Aorta (tissue), 5 donors: ENCODE measurements at regions not wholly inside any gene's neighbourhood (a gene's known extent, or its start where the extent isn't known, plus 50 kb on each side); places are given as distances from the start of the nearest gene placed in this dataset.

Source experiments
- ATAC-seq: fragments of 200-7000 bp; cut with Tn5 transposase; one replicate; pipeline ENCODE4 v1.9.1; 2022; ENCODE audit warnings: moderate library complexity; ENCODE audit not compliant: low FRiP score
- DNase-seq, 2 donors: peaks; one replicate each; pipeline ENCODE4 v3.0.0-alpha.2; 2020
- H3K27ac ChIP-seq, 2 donors: one replicate each; pipeline ENCODE4 v1.5.1; 2013; ENCODE audit warnings: low read length in 2 of 2, mild to moderate bottlenecking in 2 of 2, moderate library complexity in 2 of 2, control low read depth in 1 of 2, inconsistent platforms in 1 of 2, low read depth in 1 of 2
- H3K27me3 ChIP-seq, 2 donors: one replicate each; pipeline ENCODE4 v1.6.1; 2013; ENCODE audit warnings: control low read depth in 1 of 2, low read length in 1 of 2, mild to moderate bottlenecking in 1 of 2, moderate library complexity in 1 of 2; ENCODE audit not compliant: insufficient read depth in 2 of 2, control insufficient read depth in 1 of 2
- H3K36me3 ChIP-seq, 2 donors: one replicate each; pipeline ENCODE4 v1.6.1; 2013; ENCODE audit warnings: control low read depth in 1 of 2, low read length in 1 of 2, mild to moderate bottlenecking in 1 of 2; ENCODE audit not compliant: insufficient read depth in 2 of 2, control insufficient read depth in 1 of 2
- H3K4me1 ChIP-seq, 2 donors: one replicate each; pipeline ENCODE4 v1.6.1; 2013; ENCODE audit warnings: low read length in 2 of 2, control low read depth in 1 of 2, mild to moderate bottlenecking in 1 of 2, moderate library complexity in 1 of 2; ENCODE audit not compliant: insufficient read depth in 2 of 2, control insufficient read depth in 1 of 2
- H3K4me3 ChIP-seq, 2 donors: one replicate each; pipeline ENCODE4 v1.5.1; 2013; ENCODE audit warnings: low read length in 2 of 2, control low read depth in 1 of 2, mild to moderate bottlenecking in 1 of 2
- H3K9me3 ChIP-seq: one replicate; pipeline ENCODE4 v1.6.1; 2013; ENCODE audit warnings: mild to moderate bottlenecking, low read length; ENCODE audit not compliant: control insufficient read depth
- WGBS, 2 donors: extraction: QIAGEN DNeasy Blood & Tissue Kit; methylation state at CpG; one replicate each; pipeline ENCODE4 v1.1.7; 2013; 5-methylcytosine and 5-hydroxymethylcytosine counted together
- intact Hi-C, 2 donors: fragments of 100-400 bp; cut with DNase I; formaldehyde crosslinking; loops; one replicate each; pipeline versions ENCODE4 v1.14.2 to v1.15.0; 2022
- donor health status: healthy with polysubstance abuse.
- donor health status: Bipolar disorder and iron deficiency.
- donor health status: DM: no; HTN: no; CAD: no.
- donor health status: DM: no; HTN: no; CAD: no.
- donor health status: DM: yes; HTN: yes; CAD: no.

DNA sequence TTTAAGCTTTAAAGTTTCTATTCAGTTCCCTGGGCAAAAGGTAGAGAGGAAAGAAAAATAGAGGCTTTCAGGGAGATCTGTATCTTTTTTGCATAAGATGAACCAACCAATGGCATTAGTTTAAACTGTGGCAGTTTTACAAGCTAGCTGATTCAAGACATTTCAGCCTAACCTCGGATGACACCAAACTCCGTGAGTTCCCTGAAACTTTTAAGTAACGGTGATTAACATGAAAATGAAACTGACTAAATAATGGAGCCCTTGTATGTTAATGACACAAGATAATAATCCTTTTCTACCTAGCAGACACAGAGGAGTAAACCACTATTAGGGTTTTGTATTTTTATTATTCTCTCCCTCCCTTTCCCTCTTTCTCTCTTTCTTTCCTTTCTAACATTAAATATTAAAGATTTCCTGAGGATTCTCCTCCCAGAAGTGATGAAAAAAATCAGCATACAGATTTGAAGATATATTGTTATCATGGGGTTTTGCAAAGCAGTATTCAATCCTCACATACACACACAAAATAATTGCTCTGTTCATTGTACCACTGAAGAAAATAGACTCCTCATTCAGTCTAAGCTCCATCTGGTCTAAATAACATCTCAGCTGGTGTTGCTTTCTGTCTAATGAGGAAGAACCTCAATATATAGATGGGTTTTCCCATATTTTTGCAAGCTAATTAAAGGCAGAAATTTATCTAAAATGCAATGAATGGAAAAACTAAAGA, 483.8 kb downstream of the NOVA1 start:
- ATAC-seq = no peak

DNA sequence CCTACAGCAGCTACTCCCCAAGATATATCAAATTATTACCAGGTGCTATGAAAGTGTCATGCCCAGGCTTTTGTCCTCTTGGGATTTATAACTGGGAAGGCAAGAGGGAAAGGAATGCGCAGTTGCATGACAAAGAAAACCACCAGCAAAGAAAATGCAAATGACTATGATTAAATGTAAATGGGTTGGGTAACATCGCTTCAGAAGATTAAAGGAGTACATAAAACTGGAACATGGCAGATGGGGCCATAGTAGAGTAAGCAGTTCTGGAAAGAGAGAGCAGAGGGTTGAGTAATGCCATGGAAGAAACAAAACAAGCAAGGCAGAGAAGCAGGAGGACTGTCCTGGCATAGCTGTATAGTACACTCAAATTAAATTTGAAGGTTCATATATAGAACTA, 493.1 kb downstream of the NOVA1 start:
- intact Hi-C loops = no loop called here
- DNase-seq = no peak
- Histone ChIP-seq H3K4me1 (no peaks in the 10 kb centered on the region), H3K4me3 (no peak overlapping the region), H3K36me3 (no peaks in the 10 kb centered on the region), H3K27me3 (no peaks in the 10 kb centered on the region), H3K27ac (no peak overlapping the region), H3K9me3 (no peaks in the 10 kb centered on the region)
- no peak for ATAC-seq
- 83 to 86% methylated on average over 2 of the region's 2 CpGs for WGBS, 2 donors

More for the DNA sequence above, 483.8 kb downstream of the NOVA1 start:
- intact Hi-C loops = no loop called here
- Histone ChIP-seq H3K27ac (no peak overlapping the region), H3K36me3 (no peaks in the 10 kb centered on the region), H3K9me3 (no peaks in the 10 kb centered on the region), H3K4me3 (no peak overlapping the region), H3K4me1 (no peaks in the 10 kb centered on the region), H3K27me3 (no peaks in the 10 kb centered on the region)
- WGBS, 2 donors = 51 to 59% methylated on average over 3 of the region's 3 CpGs
- DNase-seq = no peak

DNA sequence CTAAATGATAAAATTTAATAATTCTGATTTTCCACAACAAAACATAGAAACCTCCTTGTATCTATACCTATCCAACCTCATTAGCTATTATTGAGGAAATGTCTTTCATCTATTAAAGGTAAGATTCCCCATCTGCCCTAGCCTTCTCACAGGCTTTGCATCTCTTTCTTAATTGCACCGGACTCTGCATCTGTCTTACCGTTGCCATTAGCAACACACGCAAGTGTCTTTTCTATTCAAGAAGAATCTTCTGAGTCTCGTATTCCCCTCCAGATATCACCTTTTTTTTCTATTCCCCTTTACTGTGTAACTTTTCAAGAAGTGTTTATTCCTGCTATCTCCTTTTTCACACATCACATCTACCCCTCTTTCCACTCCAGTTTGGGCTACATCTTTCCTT, 500.0 kb downstream of the NOVA1 start:
- Histone ChIP-seq H3K27me3 (no peaks in the 10 kb centered on the region), H3K4me3 (no peak overlapping the region), H3K4me1 (no peaks in the 10 kb centered on the region), H3K27ac (no peak overlapping the region), H3K36me3 (no peaks in the 10 kb centered on the region), H3K9me3 (no peaks in the 10 kb centered on the region)
- no peak for ATAC-seq
- intact Hi-C loops = no loop called here
- WGBS, 2 donors = 61 to 64% methylated on average over 4 of the region's 4 CpGs
- DNase-seq = no peak

DNA sequence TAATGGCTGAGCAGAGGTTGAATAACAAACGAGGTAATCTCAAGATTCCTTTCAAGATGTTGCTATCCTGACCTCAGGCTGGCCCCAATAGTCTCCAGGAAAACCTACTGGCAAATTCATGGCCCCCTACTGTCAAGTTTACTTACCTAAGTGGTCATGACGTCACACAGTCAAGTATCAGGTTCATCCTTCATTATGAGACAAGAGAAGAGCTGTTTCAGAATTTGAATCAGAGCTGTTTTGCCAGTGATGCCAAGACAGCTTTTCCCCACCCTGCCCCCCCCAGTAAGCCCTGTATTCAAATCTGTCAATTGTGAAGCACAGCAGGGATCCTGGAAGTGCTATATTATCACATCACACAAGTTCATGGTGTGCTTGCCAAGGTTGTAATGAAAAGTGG, 509.6 kb downstream of the NOVA1 start:
- no peak for DNase-seq
- intact Hi-C loops = no loop called here
- Histone ChIP-seq H3K36me3 (no peaks in the 10 kb centered on the region), H3K4me3 (no peak overlapping the region), H3K9me3 (peaks cover 1% of the 10 kb centered on the region), H3K4me1 (no peaks in the 10 kb centered on the region), H3K27me3 (peaks cover 0 to 3% of the 10 kb centered on the region in 2 donors), H3K27ac (no peak overlapping the region)
- no peak for ATAC-seq
- 18 to 23% methylated on average over 2 of the region's 2 CpGs for WGBS, 2 donors

DNA sequence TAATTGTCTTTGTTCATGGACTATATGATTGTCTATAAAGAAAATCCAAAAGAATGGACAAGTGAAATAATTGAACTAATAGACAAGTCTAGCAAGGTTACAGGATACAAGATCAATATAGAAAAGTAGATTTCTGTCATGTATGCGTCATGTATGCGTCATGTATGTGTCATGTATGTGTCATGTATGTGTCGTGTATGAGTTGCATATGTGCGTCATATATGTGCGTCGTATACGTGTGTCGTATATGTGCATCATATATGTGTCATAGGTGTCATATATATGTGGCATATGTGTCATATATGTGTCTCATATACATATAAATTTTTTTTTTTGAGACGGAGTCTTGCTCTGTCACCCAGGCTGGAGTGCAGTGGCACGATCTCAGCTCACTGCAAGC, 516.8 kb downstream of the NOVA1 start:
- H3K27ac ChIP-seq = no peak overlapping the region
- no peaks in the 10 kb centered on the region for H3K4me1 ChIP-seq
- H3K27me3 ChIP-seq = no peaks in the 10 kb centered on the region
- 81 to 89% methylated on average over 10 of the region's 10 CpGs for WGBS, 2 donors
- no peaks in the 10 kb centered on the region for H3K36me3 ChIP-seq
- H3K9me3 ChIP-seq = no peaks in the 10 kb centered on the region
- intact Hi-C loops = no loop called here
- ATAC-seq (no peak), DNase-seq (no peak)
- H3K4me3 ChIP-seq = no peak overlapping the region

DNA sequence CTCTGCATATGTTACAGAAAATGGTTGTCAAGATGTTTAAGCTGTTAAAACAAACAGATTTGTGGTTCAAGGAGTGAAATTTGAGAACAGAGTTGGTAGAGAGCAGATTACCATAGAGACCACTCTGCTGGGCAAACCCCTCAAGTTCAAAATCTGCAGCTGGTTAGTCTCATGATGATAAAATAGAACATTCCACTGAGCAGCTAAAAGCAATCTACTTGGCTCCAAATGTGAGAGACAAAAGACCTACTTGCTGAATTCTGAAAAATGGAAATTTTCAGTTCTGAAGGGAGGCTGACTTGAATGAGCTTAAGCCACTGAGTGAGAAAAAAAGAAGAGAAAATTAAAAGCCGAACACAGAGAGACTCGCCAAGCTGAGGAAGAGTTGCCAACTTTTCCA, 519.3 kb downstream of the NOVA1 start:
- WGBS, 2 donors = 18 to 27% methylated on average over 2 of the region's 2 CpGs
- no peak overlapping the region for H3K27ac ChIP-seq
- H3K9me3 ChIP-seq = no peaks in the 10 kb centered on the region
- H3K4me3 ChIP-seq = no peak overlapping the region
- intact Hi-C loops = no loop called here
- ATAC-seq (no peak), DNase-seq (no peak)
- no peaks in the 10 kb centered on the region for H3K36me3 ChIP-seq
- no peaks in the 10 kb centered on the region for H3K4me1 ChIP-seq
- no peaks in the 10 kb centered on the region for H3K27me3 ChIP-seq

DNA sequence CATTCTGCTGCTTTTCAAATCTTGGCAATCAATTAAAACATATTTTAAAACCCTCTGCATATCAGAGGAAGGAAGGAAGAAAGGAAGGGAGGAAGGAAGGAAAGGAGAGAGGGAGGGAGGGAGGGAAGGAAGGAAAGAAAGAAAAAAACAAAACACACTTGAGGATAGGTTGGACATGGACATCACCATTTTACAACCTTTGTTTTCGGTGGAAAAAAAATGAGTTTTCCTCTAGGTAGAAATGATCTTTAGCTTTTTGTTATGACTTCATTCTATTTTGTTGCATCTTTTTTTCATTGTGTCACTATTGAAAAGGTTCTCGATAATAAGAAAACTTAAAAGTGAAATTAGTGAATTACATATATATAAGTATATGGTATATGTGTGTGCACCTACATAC, 522.9 kb downstream of the NOVA1 start:
- no peak overlapping the region for H3K4me3 ChIP-seq
- no peaks in the 10 kb centered on the region for H3K27me3 ChIP-seq
- H3K4me1 ChIP-seq = no peaks in the 10 kb centered on the region
- 93 to 95% methylated on average over 2 of the region's 2 CpGs for WGBS, 2 donors
- H3K9me3 ChIP-seq = no peaks in the 10 kb centered on the region
- DNase-seq = no peak
- H3K27ac ChIP-seq = no peak overlapping the region
- intact Hi-C loops = no loop called here
- H3K36me3 ChIP-seq = no peaks in the 10 kb centered on the region
- no peak for ATAC-seq

DNA sequence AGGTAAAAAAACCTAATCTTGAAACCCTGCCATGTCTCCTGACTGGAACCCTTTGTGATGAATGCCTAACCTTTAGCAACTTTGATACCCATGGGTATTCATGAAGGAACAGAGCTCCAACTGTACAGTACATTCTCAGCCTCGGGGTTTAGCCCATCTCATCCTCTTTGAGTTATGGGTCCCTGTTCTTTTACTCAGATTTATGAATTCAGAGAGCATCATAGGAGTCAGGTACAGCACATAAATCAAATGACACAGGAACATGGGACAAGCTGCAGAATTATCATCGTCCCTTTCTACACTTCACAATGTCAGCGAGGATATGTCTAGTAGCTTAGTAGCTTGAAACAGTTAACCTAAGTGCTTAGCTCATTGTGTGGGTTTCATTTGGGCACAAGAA, 527.4 kb downstream of the NOVA1 start:
- Histone ChIP-seq H3K4me1 (no peaks in the 10 kb centered on the region), H3K36me3 (no peaks in the 10 kb centered on the region), H3K27ac (no peak overlapping the region), H3K4me3 (no peak overlapping the region), H3K9me3 (no peaks in the 10 kb centered on the region), H3K27me3 (no peaks in the 10 kb centered on the region)
- ATAC-seq = no peak
- 22 to 44% methylated on average over 3 of the region's 3 CpGs for WGBS, 2 donors
- DNase-seq = no peak
- intact Hi-C loops = no loop called here

DNA sequence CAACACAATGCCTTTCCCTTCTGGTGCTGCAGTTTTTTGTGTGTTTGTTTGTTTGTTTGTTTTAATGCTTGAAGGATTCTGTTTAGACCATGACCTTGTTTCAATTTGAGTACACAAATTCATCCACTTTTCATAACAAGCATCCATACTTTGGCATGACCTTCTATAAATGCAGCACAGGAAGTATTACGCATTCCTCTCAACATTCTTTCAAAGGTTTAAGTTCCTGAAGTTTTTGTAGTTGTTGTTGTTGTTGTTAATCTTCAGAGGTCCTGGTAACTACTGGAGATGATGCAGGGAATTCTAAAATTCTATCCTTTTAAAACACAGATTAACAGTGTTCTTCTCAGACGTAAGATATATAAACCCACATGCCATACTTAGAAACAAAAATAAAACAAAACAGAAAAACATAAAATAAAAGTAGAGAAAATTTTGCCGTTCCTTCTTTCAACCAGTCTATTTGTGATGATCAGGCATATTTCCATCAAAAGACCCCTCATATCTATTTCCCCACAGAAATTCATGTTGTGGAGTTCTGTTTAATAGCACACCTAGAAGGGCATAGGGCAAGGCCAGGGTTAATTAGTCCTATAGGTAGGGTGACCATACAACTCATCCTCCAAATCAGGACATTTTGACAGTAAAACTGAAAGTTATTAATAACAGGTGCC, 529.9 kb downstream of the NOVA1 start:
- Histone ChIP-seq H3K9me3 (no peaks in the 10 kb centered on the region), H3K27ac (no peak overlapping the region), H3K4me1 (no peaks in the 10 kb centered on the region), H3K4me3 (no peak overlapping the region), H3K27me3 (no peaks in the 10 kb centered on the region), H3K36me3 (no peaks in the 10 kb centered on the region)
- DNase-seq = no peak
- 38 to 40% methylated on average over 3 of the region's 3 CpGs for WGBS, 2 donors
- intact Hi-C loops = no loop called here
- no peak for ATAC-seq
